Peyer's patch (tissue), 4 donors: ENCODE measurements at regions not wholly inside any gene's neighbourhood (a gene's known extent, or its start where the extent isn't known, plus 50 kb on each side); places are given as distances from the start of the nearest gene placed in this dataset.

Experiments
- DNase-seq, 3 donors: peaks; one replicate each; pipeline ENCODE4 v3.0.0-alpha.2; 2017 to 2019
- H3K27ac ChIP-seq, 4 donors: fragments of 200-600 bp; sonication (generic); one replicate each; pipeline ENCODE4 v1.5.1; 2016 to 2019
- H3K27me3 ChIP-seq, 2 donors: fragments of 200-600 bp; sonication (generic); one replicate each; pipeline ENCODE4 v1.5.1; 2019
- H3K36me3 ChIP-seq, 3 donors: fragments of 200-600 bp; sonication (generic); one replicate each; pipeline ENCODE4 v1.5.1; 2016 to 2019
- H3K4me1 ChIP-seq, 4 donors: fragments of 200-600 bp; sonication (generic); one replicate each; pipeline ENCODE4 v1.5.1; 2016 to 2019
- H3K4me3 ChIP-seq, 4 donors: fragments of 200-600 bp; sonication (generic); 1 replicate in 3 of 4; 2 replicates in 1 of 4; pipeline ENCODE4 v1.5.1; 2016 to 2019; ENCODE audit warnings: mild to moderate bottlenecking in 1 of 4
- H3K9me3 ChIP-seq, 4 donors: fragments of 200-600 bp; sonication (generic); one replicate each; pipeline ENCODE4 v1.5.1; 2016 to 2019; ENCODE audit warnings: mild to moderate bottlenecking in 1 of 4
- CTCF ChIP-seq, 6 experiments: fragments of 450-650 bp in 4 of 6; fragments of 200-600 bp in 2 of 6; sonication (generic) in 1 of 6; IDR thresholded peaks; one replicate each; pipeline ENCODE4 v1.5.1; 2017 to 2019; ENCODE audit warnings: antibody characterized with exemption in 6 of 6, mild to moderate bottlenecking in 3 of 6, moderate library complexity in 1 of 6
- POLR2A ChIP-seq, 2 donors: fragments of 450-650 bp; IDR thresholded peaks; one replicate each; pipeline ENCODE4 v1.5.1; 2017; ENCODE audit warnings: antibody characterized with exemption in 2 of 2, mild to moderate bottlenecking in 2 of 2, moderate library complexity in 2 of 2

DNA sequence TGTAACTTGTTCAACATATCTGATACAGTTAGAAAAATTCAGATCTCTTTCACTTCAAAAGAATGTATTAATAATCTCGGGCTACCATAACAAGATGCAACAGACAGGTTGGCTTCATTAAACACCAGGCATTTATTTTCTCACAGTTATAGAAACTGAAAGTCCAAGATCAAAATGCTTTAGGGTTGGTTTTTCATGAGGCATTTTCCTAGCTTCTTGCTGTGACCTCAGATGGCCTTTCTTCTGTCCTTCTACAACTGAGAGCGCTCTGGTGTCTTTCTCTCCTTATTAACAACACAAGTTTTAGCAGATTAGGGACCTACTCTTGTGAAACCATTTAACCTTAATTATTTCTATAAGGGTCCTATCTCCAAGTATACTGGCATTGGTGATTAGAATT is 452.5 kb downstream of the ZNF804A start:
- no peak overlapping the region for H3K27ac ChIP-seq
- H3K36me3 ChIP-seq, result no peaks in the 10 kb centered on the region
- no peak overlapping the region for H3K4me3 ChIP-seq
- no peaks in the 10 kb centered on the region for H3K9me3 ChIP-seq
- no peaks in the 10 kb centered on the region for H3K4me1 ChIP-seq
- DNase-seq, result no peak
- TF ChIP-seq CTCF (IDR thresholded peaks at IDR 0.05), result no peak
- no peak for TF ChIP-seq POLR2A (IDR thresholded peaks at IDR 0.05)
- H3K27me3 ChIP-seq, result no peaks in the 10 kb centered on the region

DNA sequence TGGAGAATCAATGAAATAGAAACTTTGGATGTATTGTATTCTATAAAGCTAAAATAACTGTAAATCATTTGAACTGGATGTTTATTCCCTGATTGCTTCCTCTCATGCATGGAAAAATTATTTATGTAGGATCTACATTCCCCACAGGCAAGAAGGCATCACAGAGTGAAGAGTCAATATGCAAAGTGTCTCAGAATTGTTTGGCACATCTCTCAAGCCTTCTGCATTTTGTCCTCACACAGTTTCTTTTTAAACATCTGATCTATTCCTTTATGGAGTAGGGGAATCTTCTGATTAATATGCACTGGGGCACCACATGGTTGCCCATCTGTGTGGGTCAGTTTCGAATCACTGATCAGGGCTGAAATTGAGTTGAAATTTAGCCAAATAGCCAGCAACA is 465.4 kb downstream of the ZNF804A start:
- no peaks in the 10 kb centered on the region for H3K27me3 ChIP-seq
- no peak for DNase-seq
- TF ChIP-seq POLR2A (IDR thresholded peaks at IDR 0.05) (no peak), CTCF (IDR thresholded peaks at IDR 0.05) (no peak)

DNA sequence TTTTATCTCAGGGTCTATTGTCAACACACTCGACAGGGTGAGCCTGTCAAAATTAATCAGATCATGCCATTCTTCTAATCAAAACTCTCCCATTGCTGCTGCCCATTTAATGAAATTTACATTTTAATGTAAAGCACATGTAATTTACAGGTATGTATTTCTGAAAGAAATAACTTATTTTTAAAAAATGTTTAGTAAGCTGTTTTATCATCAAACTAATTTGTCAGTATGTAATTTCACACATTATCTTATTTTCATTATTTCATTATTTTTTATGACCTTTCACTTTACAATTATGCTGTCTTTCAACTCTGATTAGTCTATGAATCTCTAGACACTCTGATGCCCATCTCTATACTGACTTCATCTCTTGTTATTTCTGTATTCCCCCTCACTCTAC is 467.8 kb downstream of the ZNF804A start:
- no peak overlapping the region for H3K4me3 ChIP-seq
- no peak for DNase-seq
- no peak for TF ChIP-seq POLR2A (IDR thresholded peaks at IDR 0.05)
- no peak for TF ChIP-seq CTCF (IDR thresholded peaks at IDR 0.05)
- H3K36me3 ChIP-seq, result no peaks in the 10 kb centered on the region
- no peaks in the 10 kb centered on the region for H3K9me3 ChIP-seq
- H3K4me1 ChIP-seq, result no peaks in the 10 kb centered on the region
- H3K27me3 ChIP-seq, result no peaks in the 10 kb centered on the region
- no peak overlapping the region for H3K27ac ChIP-seq

More for the DNA sequence above, 465.4 kb downstream of the ZNF804A start:
- Histone ChIP-seq H3K4me3 (no peak overlapping the region), H3K27ac (no peak overlapping the region), H3K4me1 (no peaks in the 10 kb centered on the region), H3K9me3 (no peaks in the 10 kb centered on the region), H3K36me3 (no peaks in the 10 kb centered on the region)

DNA sequence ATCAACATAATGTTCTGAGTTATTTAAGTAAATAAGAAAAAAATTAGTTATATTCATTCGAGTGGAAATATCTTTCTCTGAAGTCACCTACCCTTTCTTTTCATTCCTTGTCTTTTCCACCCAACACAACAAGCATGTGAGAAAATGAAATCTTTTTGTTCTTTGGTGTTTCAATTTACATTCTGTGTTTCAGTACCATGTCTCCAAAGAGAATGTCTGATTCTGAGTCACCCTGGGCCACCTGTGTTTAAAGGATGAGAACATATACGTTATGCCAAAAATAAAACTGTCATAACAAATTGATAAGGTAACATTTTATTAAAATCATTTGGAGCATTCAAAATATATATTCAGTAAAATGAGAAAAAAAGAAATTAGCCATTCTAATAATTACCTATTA is 470.8 kb downstream of the ZNF804A start:
- H3K27me3 ChIP-seq, result no peaks in the 10 kb centered on the region
- no peaks in the 10 kb centered on the region for H3K4me1 ChIP-seq
- TF ChIP-seq POLR2A (IDR thresholded peaks at IDR 0.05) (no peak), CTCF (IDR thresholded peaks at IDR 0.05) (no peak)
- H3K36me3 ChIP-seq, result no peaks in the 10 kb centered on the region
- DNase-seq, result no peak
- no peak overlapping the region for H3K27ac ChIP-seq
- no peaks in the 10 kb centered on the region for H3K9me3 ChIP-seq
- no peak overlapping the region for H3K4me3 ChIP-seq

DNA sequence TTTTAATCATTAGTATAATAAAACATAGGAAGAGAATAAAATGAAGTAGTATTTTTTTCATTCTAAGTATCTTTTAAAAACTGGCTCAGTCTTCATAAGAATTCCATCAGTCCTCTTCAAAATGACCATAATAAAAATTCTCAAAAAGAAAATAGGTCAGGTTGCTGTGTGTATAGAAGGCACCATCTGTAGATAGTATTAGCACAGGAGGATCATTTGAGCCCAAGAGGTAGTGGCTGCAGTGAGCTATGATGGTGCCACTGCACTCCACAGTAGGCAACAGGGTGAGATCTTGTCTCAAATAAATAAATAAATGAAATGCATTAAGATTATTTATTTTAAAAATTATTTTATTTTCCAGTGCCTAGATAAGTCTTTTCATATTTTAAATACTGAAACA is 475.8 kb downstream of the ZNF804A start:
- no peaks in the 10 kb centered on the region for H3K4me1 ChIP-seq
- H3K27ac ChIP-seq, result no peak overlapping the region
- H3K4me3 ChIP-seq, result no peak overlapping the region
- no peaks in the 10 kb centered on the region for H3K9me3 ChIP-seq
- DNase-seq, result no peak
- no peak for TF ChIP-seq CTCF (IDR thresholded peaks at IDR 0.05)
- no peak for TF ChIP-seq POLR2A (IDR thresholded peaks at IDR 0.05)
- no peaks in the 10 kb centered on the region for H3K27me3 ChIP-seq
- no peaks in the 10 kb centered on the region for H3K36me3 ChIP-seq

DNA sequence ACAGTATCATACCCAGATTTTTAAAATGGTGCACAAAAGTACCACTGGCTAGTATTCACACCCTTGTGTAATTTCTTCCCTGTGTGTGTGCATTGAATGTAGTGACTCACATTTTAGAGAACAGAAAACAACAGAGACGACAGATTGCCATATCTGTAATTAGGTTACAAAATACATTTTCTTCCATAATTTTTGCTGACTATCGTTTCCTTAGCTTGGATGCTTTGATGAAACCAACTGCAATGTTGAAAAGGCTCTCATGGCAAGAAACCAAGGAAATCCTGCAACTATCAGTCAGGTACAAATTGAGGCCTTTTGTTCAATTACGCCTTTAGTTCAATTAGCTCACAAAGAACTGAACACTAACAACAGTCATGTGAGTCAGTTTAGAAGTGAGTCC is 484.4 kb downstream of the ZNF804A start:
- no peak overlapping the region for H3K27ac ChIP-seq
- no peak for DNase-seq

More for the DNA sequence above, 484.4 kb downstream of the ZNF804A start:
- no peaks in the 10 kb centered on the region for H3K36me3 ChIP-seq
- no peaks in the 10 kb centered on the region for H3K4me1 ChIP-seq
- no peak for TF ChIP-seq CTCF (IDR thresholded peaks at IDR 0.05)
- H3K4me3 ChIP-seq, result no peak overlapping the region
- H3K27me3 ChIP-seq, result no peaks in the 10 kb centered on the region
- H3K9me3 ChIP-seq, result no peaks in the 10 kb centered on the region
